CMK (cell line): ENCODE measurements at regions not wholly inside any gene's neighbourhood (a gene's known extent, or its start where the extent isn't known, plus 50 kb on each side); places are given as distances from the start of the nearest gene placed in this dataset.

Experiments used
- DNase-seq: peaks from one replicate; pipeline ENCODE4 v3.0.0-alpha.2; 2010; ENCODE audit warnings: low read depth

- DNase-seq = no peak
Observed at GRCh38 chr4:74878323-74878722, 54.6 kb upstream of the PARM1 start.

- no peak for DNase-seq
Observed at GRCh38 chr4:74875451-74875850, 57.5 kb upstream of the PARM1 start.

- DNase-seq = peak; percentile 33
Observed at GRCh38 chr4:74874753-74875367, 58.1 kb upstream of the PARM1 start.

- DNase-seq = no peak
Observed at GRCh38 chr4:74873545-74874301, 59.2 kb upstream of the PARM1 start.

- DNase-seq = no peak
Observed at GRCh38 chr4:74858921-74859562, 64.7 kb upstream of the BTC start.

- no peak for DNase-seq
Observed at GRCh38 chr4:74855879-74856278, 61.6 kb upstream of the BTC start.

GRCh38 chr4:74848774-74849173 is 54.5 kb upstream of the BTC start:
- DNase-seq = no peak

- DNase-seq = no peak
Observed at GRCh38 chr4:74845834-74846233, 51.5 kb upstream of the BTC start.
